Activated B cell treated with CpG ODN at 0.5 μM for 24 hours (primary cell): ENCODE measurements at regions not wholly inside any gene's neighbourhood (a gene's known extent, or its start where the extent isn't known, plus 50 kb on each side); places are given as distances from the start of the nearest gene placed in this dataset.
"Not testable (repeated sequence)": the region's sequence is repeated elsewhere in the genome, so short reads cannot be mapped to it uniquely, and the experiment has no call there.

Experiments used
- ATAC-seq: fragments of 200-7000 bp; cut with Tn5 transposase; one replicate; pipeline ENCODE4 v1.10.0; 2021; ENCODE audit warnings: low read depth, mild to moderate bottlenecking, moderate library complexity
- CTCF ChIA-PET: fragments of 350-600 bp; sonication (Branson Sonifier 250); formaldehyde crosslinking; loops from one replicate; lab custom pipeline; 2021; ENCODE audit warnings: antibody characterized with exemption; lab: Charles Lee
- POLR2A ChIA-PET: fragments of 350-600 bp; sonication (Branson Sonifier 250); formaldehyde crosslinking; loops from one replicate; lab custom pipeline; 2021; ENCODE audit warnings: antibody characterized with exemption; lab: Charles Lee
- DNase-seq: peaks from one replicate; pipeline ENCODE4 v3.0.0; 2022
- H3K27ac Mint-ChIP-seq: one replicate; pipeline ENCODE4 v1.8.0; 2020; ENCODE audit warnings: mixed read lengths
- H3K27me3 Mint-ChIP-seq: one replicate; pipeline ENCODE4 v1.8.0; 2021; ENCODE audit warnings: mixed read lengths
- H3K36me3 Mint-ChIP-seq: one replicate; pipeline ENCODE4 v1.8.0; 2021; ENCODE audit warnings: low read depth, mixed read lengths
- H3K4me1 Mint-ChIP-seq: one replicate; pipeline ENCODE4 v1.8.0; 2021; ENCODE audit warnings: mixed read lengths
- H3K4me3 Mint-ChIP-seq: one replicate; pipeline ENCODE4 v1.8.0; 2020; ENCODE audit warnings: mild to moderate bottlenecking, mixed read lengths
- H3K9me3 Mint-ChIP-seq: one replicate; pipeline ENCODE4 v1.8.0; 2020; ENCODE audit warnings: mixed read lengths
- intact Hi-C: fragments of 100-400 bp; cut with micrococcal nuclease; formaldehyde crosslinking; loops from one replicate; pipeline ENCODE4 v1.15.1; 2024
- TF ChIP-seq, protein P1 (sequence below): fragments of 200-600 bp; IDR thresholded peaks from one replicate; pipeline ENCODE4 v1.8.0; 2022; ENCODE audit warnings: antibody characterized with exemption, mild to moderate bottlenecking

DNA sequence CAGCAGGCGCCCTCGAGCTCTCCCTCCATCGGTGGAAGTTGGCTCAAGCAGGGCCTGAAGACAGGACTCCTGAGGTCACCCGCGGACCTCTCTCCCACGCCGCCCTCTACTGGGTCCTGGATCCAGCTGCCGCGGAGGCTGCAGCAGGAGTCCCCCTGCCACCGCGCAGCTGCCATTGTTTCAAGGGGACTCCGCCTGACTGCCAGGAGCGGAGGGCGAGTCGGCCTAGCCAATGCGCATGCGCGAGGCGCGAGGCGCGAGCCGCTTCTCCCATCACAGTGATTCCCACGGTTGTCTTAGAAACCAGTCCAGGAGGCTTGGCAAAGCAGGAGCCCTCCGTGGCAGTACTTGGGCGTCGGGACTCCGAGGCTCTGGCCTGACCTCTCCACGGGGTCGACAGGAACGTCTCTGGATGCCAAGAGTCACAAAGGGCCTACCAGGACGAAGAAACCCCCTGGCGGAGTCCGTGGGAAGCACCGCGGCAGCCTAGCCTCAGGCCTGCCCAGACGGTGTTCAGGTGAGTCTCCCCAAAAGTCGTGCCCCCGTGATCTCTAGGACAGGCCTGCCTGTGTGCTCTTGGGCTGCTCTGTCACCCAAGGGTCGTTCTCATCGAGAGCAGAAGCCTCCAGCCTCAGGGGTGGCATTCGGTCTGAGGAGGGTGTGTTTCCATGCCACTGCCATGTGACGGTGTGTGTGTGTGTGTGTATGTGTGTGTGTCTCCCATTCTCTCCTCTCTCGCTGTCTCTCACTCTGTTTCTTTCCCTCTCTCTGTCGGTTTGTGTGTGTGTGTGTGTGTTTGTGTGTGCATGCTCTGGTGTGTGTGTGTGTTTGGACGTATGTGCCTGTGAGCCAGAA is 290.6 kb upstream of the ZNF337 start:
- Mint-ChIP-seq H3K27me3 (peaks cover 4% of the 10 kb centered on the region), H3K27ac (no peak overlapping the region)
- CTCF ChIA-PET, result no interaction called here

DNA sequence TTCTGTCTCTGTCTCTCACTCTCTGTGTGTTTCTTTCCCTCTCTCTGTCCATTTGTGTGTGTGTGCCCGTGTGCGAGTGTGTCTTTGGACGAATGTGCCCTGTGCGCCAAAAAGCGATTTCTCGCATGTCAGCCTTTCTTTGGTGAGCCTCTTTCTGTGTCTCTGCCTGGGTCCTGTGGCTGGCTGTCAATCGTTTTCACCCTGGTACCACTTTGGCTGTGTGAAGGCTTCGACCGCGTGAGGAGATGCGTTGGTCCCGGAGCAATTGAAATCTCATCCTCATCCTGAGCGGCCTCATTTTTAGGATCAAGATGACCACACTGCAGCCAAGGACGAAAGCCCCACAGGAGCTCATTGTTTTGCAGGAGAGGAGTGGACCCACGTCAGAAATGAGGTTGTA is 288.9 kb upstream of the ZNF337 start:
- ChIA-PET CTCF (no interaction called here), POLR2A (no interaction called here)
- Mint-ChIP-seq H3K4me3 (no peak overlapping the region), H3K9me3 (no peaks in the 10 kb centered on the region), H3K27me3 (no peaks in the 10 kb centered on the region), H3K36me3 (no peaks in the 10 kb centered on the region), H3K27ac (no peak overlapping the region), H3K4me1 (peaks cover 8% of the 10 kb centered on the region)
- ATAC-seq (no peak), DNase-seq (no peak)
- TF ChIP-seq, protein P1, sequence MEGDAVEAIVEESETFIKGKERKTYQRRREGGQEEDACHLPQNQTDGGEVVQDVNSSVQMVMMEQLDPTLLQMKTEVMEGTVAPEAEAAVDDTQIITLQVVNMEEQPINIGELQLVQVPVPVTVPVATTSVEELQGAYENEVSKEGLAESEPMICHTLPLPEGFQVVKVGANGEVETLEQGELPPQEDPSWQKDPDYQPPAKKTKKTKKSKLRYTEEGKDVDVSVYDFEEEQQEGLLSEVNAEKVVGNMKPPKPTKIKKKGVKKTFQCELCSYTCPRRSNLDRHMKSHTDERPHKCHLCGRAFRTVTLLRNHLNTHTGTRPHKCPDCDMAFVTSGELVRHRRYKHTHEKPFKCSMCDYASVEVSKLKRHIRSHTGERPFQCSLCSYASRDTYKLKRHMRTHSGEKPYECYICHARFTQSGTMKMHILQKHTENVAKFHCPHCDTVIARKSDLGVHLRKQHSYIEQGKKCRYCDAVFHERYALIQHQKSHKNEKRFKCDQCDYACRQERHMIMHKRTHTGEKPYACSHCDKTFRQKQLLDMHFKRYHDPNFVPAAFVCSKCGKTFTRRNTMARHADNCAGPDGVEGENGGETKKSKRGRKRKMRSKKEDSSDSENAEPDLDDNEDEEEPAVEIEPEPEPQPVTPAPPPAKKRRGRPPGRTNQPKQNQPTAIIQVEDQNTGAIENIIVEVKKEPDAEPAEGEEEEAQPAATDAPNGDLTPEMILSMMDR, result no peak
- intact Hi-C loops, result loop anchor here (5.0 kb wide), 1 partner anchor 288 kb away; the partner anchor contains the start of gene ZNF337

More for the DNA sequence above, 290.6 kb upstream of the ZNF337 start:
- DNase-seq (peak; percentile 59), ATAC-seq (peak; percentile 85)
- peak overlapping the region; percentile 81 for H3K4me3 Mint-ChIP-seq
- H3K9me3 Mint-ChIP-seq, result no peaks in the 10 kb centered on the region
- POLR2A ChIA-PET, result no interaction called here
- H3K36me3 Mint-ChIP-seq, result no peaks in the 10 kb centered on the region
- peaks cover 8% of the 10 kb centered on the region for H3K4me1 Mint-ChIP-seq
- intact Hi-C loops, result loop anchor here (5.0 kb wide), 1 partner anchor 290 kb away; the partner anchor contains the start of gene ZNF337
- TF ChIP-seq, protein P1, result no peak

DNA sequence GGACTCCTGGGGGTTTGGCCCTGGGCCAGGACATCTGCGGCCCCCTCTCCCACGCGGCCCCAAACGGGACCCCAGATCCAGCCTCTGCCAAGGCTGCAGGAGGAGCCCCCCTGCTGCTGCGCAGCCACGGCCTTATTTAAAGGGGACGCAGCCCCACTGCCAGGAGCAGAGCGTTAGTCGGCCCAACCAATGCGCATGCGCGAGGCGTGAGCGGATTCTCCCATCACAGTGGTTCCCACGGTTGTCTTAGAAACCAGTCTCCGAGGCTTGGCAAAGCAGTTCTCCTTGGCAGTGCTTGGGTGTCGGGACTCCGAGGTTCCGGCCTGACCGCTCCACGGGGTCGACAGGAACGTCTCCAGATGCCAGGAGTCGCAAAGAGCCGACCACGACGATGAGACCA is 288.3 kb upstream of the ZNF337 start:
- ChIA-PET POLR2A (no interaction called here), CTCF (no interaction called here)
- H3K9me3 Mint-ChIP-seq, result no peaks in the 10 kb centered on the region
- intact Hi-C loops, result loop anchor here (5.0 kb wide), 1 partner anchor 288 kb away; the partner anchor contains the start of gene ZNF337
- no peaks in the 10 kb centered on the region for H3K27me3 Mint-ChIP-seq
- DNase-seq (no peak), ATAC-seq (no peak)
- H3K27ac Mint-ChIP-seq, result no peak overlapping the region
- no peaks in the 10 kb centered on the region for H3K36me3 Mint-ChIP-seq
- TF ChIP-seq, protein P1, result no peak
- peaks cover 8% of the 10 kb centered on the region for H3K4me1 Mint-ChIP-seq
- peak overlapping the region; percentile 44 for H3K4me3 Mint-ChIP-seq

DNA sequence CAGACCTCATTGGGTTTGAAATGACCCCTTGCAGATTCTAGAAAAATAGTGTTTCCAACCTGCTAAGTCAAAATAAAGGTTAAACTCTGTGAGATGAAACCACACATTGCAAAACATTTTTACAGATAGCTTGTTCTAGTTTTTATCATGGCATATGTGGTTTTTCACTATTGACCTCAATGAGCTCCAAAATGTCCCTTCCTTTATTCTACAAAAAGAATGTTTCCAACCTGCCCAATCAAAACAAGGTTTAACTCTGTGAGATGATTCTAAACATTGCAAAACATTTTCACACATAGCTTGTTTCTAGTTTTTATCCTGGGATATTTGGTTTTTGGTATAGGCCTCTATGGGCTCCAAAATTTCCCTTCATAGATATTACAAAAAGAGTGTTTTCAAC is 286.0 kb upstream of the ZNF337 start:
- DNase-seq, H3K4me3 Mint-ChIP-seq, POLR2A ChIA-PET, CTCF ChIA-PET, H3K27ac Mint-ChIP-seq, H3K36me3 Mint-ChIP-seq, H3K27me3 Mint-ChIP-seq, ATAC-seq, H3K4me1 Mint-ChIP-seq, H3K9me3 Mint-ChIP-seq, intact Hi-C loops: not testable (repeated sequence)

DNA sequence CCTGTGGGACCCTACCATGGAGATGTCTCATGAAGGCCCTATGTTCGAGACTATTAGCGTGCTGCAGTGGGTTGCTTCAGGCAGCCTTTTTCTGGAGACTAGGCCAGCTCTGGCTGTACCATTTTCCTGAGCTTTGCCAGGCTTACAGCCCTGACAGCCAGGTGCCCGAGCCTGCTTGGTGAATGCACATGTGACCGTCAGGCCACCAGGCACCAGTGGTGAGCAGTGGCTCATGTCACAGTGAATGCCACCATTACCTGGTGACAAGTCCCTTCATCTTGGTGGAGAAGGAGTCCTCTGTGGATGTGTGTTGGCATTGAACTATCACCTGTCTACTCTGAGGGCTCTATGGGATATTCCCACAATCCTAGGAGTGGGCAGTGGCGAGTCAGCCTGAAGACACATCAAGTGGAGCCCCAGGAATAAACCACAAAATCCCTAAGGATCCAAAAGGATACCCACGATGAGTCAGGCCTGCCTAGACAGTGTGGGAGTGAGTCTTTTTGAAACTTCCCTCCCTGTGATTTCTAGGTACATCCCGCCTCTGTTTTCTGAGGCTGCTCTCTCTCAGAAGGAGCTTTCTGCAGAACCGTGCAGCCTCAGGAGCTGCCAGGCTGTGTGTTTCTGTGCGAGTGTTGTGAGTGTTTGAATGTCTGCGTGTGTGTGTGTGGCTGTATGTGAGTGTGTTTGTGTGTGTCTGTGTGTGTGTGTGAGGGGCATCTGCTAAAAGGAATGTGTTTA is 282.0 kb upstream of the ZNF337 start:
- H3K4me1 Mint-ChIP-seq, CTCF ChIA-PET, intact Hi-C loops, H3K36me3 Mint-ChIP-seq, H3K4me3 Mint-ChIP-seq, H3K27me3 Mint-ChIP-seq, ATAC-seq, H3K27ac Mint-ChIP-seq, H3K9me3 Mint-ChIP-seq, POLR2A ChIA-PET, DNase-seq: not testable (repeated sequence)

DNA sequence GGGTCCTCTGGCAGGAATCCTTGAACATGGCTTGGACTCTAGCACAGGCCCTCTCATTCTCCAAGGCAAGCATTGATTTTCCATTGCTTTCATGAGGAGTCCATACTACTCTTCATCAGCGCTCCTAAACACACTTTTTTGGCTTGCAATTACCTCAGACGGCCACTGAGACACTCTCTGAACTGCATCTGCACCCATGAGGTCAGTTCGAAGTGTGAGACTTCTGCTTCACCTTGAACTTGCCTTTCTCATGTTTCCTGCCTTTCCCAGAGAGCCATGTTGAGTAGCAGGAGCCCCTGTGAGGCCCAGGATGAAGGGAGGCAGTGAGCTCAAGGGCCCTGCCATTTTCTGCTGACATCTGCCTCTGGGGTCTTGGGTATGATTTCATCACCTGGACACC is 279.2 kb upstream of the ZNF337 start:
- H3K4me3 Mint-ChIP-seq, H3K9me3 Mint-ChIP-seq, POLR2A ChIA-PET, intact Hi-C loops, H3K27me3 Mint-ChIP-seq, H3K4me1 Mint-ChIP-seq, H3K27ac Mint-ChIP-seq, CTCF ChIA-PET, DNase-seq, ATAC-seq, H3K36me3 Mint-ChIP-seq: not testable (repeated sequence)

DNA sequence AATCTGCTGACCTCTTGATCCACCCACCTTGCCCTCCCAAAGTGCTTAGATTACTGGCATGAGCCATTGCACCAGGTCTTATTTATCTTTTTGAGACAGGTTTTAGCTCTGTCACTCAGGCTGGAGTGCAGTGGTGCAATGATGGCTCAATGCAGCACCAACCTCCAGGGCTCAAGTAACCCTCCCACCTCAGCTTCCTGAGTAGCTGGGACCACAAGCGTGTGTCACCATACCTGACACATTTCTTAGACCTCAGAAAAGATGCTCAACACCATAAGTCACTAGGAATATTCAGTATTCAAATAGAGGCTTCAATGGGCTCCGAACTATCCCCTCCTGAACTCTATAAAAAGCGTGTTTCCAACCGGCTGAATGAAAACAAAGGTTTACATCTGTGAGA is 268.6 kb upstream of the ZNF337 start:
- H3K4me1 Mint-ChIP-seq, intact Hi-C loops, H3K27me3 Mint-ChIP-seq, ATAC-seq, H3K4me3 Mint-ChIP-seq, H3K27ac Mint-ChIP-seq, CTCF ChIA-PET, DNase-seq, POLR2A ChIA-PET, H3K36me3 Mint-ChIP-seq, H3K9me3 Mint-ChIP-seq: not testable (repeated sequence)

DNA sequence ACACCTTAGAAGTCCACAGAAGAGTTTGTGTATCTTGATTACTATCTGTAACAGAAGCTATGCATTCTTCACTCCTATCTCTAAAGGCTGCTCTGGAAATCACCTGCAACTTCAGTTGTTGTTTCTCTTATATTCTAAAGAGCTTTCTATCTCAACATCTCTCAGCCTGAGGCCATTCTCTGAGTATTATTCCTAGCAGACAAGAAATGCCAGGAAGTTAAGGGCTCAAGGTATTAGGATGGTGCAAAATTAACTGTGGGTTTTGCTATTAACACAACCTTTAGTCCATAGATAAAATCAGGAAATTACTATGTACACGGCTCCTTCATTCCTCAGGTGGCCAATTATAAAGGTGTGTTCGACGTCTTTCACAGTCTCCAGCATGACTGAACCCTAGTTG is 257.2 kb upstream of the ZNF337 start:
- H3K36me3 Mint-ChIP-seq, H3K4me1 Mint-ChIP-seq, CTCF ChIA-PET, DNase-seq, POLR2A ChIA-PET, H3K4me3 Mint-ChIP-seq, intact Hi-C loops, ATAC-seq, H3K9me3 Mint-ChIP-seq, H3K27ac Mint-ChIP-seq, H3K27me3 Mint-ChIP-seq: not testable (repeated sequence)

DNA sequence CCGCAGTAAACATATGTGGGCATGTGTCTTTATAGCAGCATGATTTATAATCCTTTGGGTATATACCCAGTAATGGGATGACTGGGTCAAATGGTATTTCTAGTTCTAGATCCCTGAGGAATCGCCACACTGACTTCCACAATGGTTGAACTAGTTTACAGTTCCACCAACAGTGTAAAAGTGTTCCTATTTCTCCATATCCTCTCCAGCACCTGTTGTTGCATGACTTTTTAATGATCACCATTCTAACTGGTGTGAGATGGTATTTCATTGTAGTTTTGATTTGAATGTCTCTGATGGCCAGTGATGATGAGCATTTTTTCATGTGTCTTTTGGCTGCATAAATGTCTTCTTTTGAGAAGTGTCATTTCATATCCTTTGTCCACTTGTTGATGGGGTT is 238.6 kb upstream of the ZNF337 start:
- H3K27ac Mint-ChIP-seq, POLR2A ChIA-PET, H3K36me3 Mint-ChIP-seq, DNase-seq, ATAC-seq, H3K4me3 Mint-ChIP-seq, intact Hi-C loops, H3K4me1 Mint-ChIP-seq, H3K9me3 Mint-ChIP-seq, CTCF ChIA-PET: not testable (repeated sequence)
- peaks cover 14% of the 10 kb centered on the region for H3K27me3 Mint-ChIP-seq
